GM23338 (cell line): ENCODE measurements at regions not wholly inside any gene's neighbourhood (a gene's known extent, or its start where the extent isn't known, plus 50 kb on each side); places are given as distances from the start of the nearest gene placed in this dataset.
A peak's percentile ranks its signal among the peaks of the same experiment; 100 is the strongest.

Experiments
- ATAC-seq: fragments of 200-7000 bp; cut with Tn5 transposase; 3 replicates; pipeline ENCODE4 v1.9.1; 2020
- DNase-seq: peaks from one replicate; pipeline ENCODE4 v3.0.0-alpha.2; 2015; ENCODE audit warnings: low spot score
- H2AFZ ChIP-seq: fragments of 200-600 bp; sonication (generic); 2 replicates; pipeline ENCODE4 v1.8.0; 2016; ENCODE audit warnings: antibody characterized with exemption, mild to moderate bottlenecking, moderate library complexity
- H3F3A ChIP-seq: fragments of 200-600 bp; sonication (generic); replicated peaks from 2 replicates; pipeline ENCODE4 v1.8.0; 2017; ENCODE audit warnings: antibody characterized with exemption, mixed run types, low read depth
- H3K27ac ChIP-seq: fragments of 200-600 bp; sonication (generic); 2 replicates; pipeline ENCODE4 v1.6.1; 2016; ENCODE audit warnings: low read depth
- H3K27me3 ChIP-seq: fragments of 200-600 bp; sonication (generic); 2 replicates; pipeline ENCODE4 v1.8.0; 2016; ENCODE audit warnings: mild to moderate bottlenecking, mixed run types, moderate library complexity; ENCODE audit not compliant: insufficient read depth
- H3K36me3 ChIP-seq: fragments of 200-600 bp; sonication (generic); 2 replicates; pipeline ENCODE4 v1.8.0; 2016; ENCODE audit warnings: mild to moderate bottlenecking; ENCODE audit not compliant: insufficient read depth
- H3K4me1 ChIP-seq: fragments of 200-600 bp; sonication (generic); 2 replicates; pipeline ENCODE4 v1.8.0; 2016; ENCODE audit warnings: mild to moderate bottlenecking, moderate library complexity; ENCODE audit not compliant: insufficient read depth
- H3K4me2 ChIP-seq: fragments of 200-600 bp; sonication (generic); 2 replicates; pipeline ENCODE4 v1.7.1; 2017; ENCODE audit warnings: mixed run types
- H3K4me3 ChIP-seq: fragments of 200-600 bp; sonication (generic); 2 replicates; pipeline ENCODE4 v1.6.1; 2016; ENCODE audit warnings: mixed run types
- H3K79me2 ChIP-seq: fragments of 200-600 bp; sonication (generic); replicated peaks from 2 replicates; pipeline ENCODE4 v1.8.0; 2017; ENCODE audit warnings: mild to moderate bottlenecking; ENCODE audit not compliant: insufficient read depth
- H3K9me2 ChIP-seq: fragments of 200-600 bp; sonication (generic); 2 replicates; pipeline ENCODE4 v1.8.0; 2017; ENCODE audit not compliant: insufficient read depth
- H4K20me1 ChIP-seq: fragments of 200-600 bp; sonication (generic); replicated peaks from 2 replicates; pipeline ENCODE4 v1.8.0; 2017; ENCODE audit warnings: mild to moderate bottlenecking; ENCODE audit not compliant: insufficient read depth
- H3K27ac Mint-ChIP-seq: 2 replicates; pipeline ENCODE4 v1.8.0; 2020; ENCODE audit warnings: inconsistent platforms, mild to moderate bottlenecking, moderate library complexity, mixed read lengths
- H3K27me3 Mint-ChIP-seq: 3 replicates; pipeline ENCODE4 v1.8.0; 2022; ENCODE audit warnings: low read depth, mild to moderate bottlenecking, moderate library complexity, mixed read lengths, inconsistent platforms; ENCODE audit not compliant: insufficient read depth, poor library complexity
- H3K36me3 Mint-ChIP-seq: 3 replicates; pipeline ENCODE4 v1.8.0; 2021; ENCODE audit warnings: low read depth, mild to moderate bottlenecking, inconsistent platforms, moderate library complexity, mixed read lengths
- H3K4me1 Mint-ChIP-seq: 3 replicates; pipeline ENCODE4 v1.8.0; 2020; ENCODE audit warnings: mild to moderate bottlenecking, inconsistent platforms, mixed read lengths
- H3K4me3 Mint-ChIP-seq: 3 replicates; pipeline ENCODE4 v1.8.0; 2021; ENCODE audit warnings: moderate library complexity, mild to moderate bottlenecking, inconsistent platforms, mixed read lengths
- H3K9me3 Mint-ChIP-seq: 3 replicates; pipeline ENCODE4 v1.8.0; 2020; ENCODE audit warnings: moderate library complexity, mild to moderate bottlenecking, inconsistent platforms, mixed read lengths
- CTCF ChIP-seq, 2 experiments: fragments of 200-600 bp in 1 of 2; sonication (generic) in 1 of 2; conservative IDR thresholded peaks; 2 replicates each; pipeline versions ENCODE4 v1.5.1 to v1.6.1; 2016 to 2017; ENCODE audit warnings: antibody characterized with exemption in 2 of 2, low read depth in 2 of 2, mild to moderate bottlenecking in 2 of 2, moderate library complexity in 1 of 2
- EZH2 ChIP-seq: fragments of 200-600 bp; sonication (generic); IDR thresholded peaks from one replicate; pipeline ENCODE4 v1.8.0; 2017; ENCODE audit warnings: antibody characterized with exemption, mild to moderate bottlenecking, low read depth; ENCODE audit not compliant: unreplicated experiment
- EZH2phosphoT487 ChIP-seq: fragments of 200-600 bp; sonication (generic); IDR thresholded peaks from one replicate; pipeline ENCODE4 v1.8.1; 2018; ENCODE audit warnings: antibody characterized with exemption; ENCODE audit not compliant: unreplicated experiment
- JUNB ChIP-seq: IDR thresholded peaks from one replicate; pipeline ENCODE4 v1.6.1; 2016; ENCODE audit warnings: antibody characterized with exemption; ENCODE audit not compliant: unreplicated experiment
- NANOG ChIP-seq: IDR thresholded peaks from 2 replicates; pipeline ENCODE4 v1.6.1; 2016; ENCODE audit warnings: antibody characterized with exemption, borderline replicate concordance
- POLR2AphosphoS5 ChIP-seq: IDR thresholded peaks from 2 replicates; pipeline ENCODE4 v1.6.1; 2016; ENCODE audit warnings: antibody characterized with exemption, low read depth
- ZNF331 ChIP-seq: fragments of 250-450 bp; sonication (Bioruptor Pico); IDR thresholded peaks from 2 replicates; pipeline ENCODE4 v1.5.0; 2020; ENCODE audit warnings: low read depth, mild to moderate bottlenecking, moderate library complexity
- TF ChIP-seq, protein P1 (sequence below): fragments of 250-450 bp; sonication (Bioruptor Pico); IDR thresholded peaks from 2 replicates; pipeline ENCODE4 v1.5.0; 2020; ENCODE audit warnings: mild to moderate bottlenecking, moderate library complexity
- TF ChIP-seq, protein P2 (sequence below): IDR thresholded peaks from 2 replicates; pipeline ENCODE4 v1.6.1; 2016; ENCODE audit warnings: antibody characterized with exemption

DNA sequence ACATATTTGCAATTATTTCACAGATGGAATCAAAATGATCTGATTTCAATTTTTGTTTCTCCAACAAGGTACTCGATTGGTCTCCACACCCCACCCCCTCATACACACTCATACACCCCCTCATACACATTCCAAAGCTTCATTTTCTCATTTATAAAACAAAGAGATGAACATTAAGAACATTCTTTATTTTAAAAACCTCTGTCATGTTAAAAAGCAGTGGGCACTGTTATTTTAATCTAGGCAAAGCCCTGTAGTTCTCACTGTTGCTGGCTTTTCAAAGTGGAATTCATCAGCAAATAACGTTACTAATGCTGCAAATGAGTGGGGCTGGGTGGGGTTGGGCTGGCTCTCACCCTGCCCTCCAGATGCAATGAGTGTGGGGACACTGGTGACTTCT, 289.6 kb upstream of the ASIC2 start:
- TF ChIP-seq EZH2: no peak
- peak; percentile 54; the same call in 1 of the 2 replicates for TF ChIP-seq NANOG
- TF ChIP-seq, protein P1, sequence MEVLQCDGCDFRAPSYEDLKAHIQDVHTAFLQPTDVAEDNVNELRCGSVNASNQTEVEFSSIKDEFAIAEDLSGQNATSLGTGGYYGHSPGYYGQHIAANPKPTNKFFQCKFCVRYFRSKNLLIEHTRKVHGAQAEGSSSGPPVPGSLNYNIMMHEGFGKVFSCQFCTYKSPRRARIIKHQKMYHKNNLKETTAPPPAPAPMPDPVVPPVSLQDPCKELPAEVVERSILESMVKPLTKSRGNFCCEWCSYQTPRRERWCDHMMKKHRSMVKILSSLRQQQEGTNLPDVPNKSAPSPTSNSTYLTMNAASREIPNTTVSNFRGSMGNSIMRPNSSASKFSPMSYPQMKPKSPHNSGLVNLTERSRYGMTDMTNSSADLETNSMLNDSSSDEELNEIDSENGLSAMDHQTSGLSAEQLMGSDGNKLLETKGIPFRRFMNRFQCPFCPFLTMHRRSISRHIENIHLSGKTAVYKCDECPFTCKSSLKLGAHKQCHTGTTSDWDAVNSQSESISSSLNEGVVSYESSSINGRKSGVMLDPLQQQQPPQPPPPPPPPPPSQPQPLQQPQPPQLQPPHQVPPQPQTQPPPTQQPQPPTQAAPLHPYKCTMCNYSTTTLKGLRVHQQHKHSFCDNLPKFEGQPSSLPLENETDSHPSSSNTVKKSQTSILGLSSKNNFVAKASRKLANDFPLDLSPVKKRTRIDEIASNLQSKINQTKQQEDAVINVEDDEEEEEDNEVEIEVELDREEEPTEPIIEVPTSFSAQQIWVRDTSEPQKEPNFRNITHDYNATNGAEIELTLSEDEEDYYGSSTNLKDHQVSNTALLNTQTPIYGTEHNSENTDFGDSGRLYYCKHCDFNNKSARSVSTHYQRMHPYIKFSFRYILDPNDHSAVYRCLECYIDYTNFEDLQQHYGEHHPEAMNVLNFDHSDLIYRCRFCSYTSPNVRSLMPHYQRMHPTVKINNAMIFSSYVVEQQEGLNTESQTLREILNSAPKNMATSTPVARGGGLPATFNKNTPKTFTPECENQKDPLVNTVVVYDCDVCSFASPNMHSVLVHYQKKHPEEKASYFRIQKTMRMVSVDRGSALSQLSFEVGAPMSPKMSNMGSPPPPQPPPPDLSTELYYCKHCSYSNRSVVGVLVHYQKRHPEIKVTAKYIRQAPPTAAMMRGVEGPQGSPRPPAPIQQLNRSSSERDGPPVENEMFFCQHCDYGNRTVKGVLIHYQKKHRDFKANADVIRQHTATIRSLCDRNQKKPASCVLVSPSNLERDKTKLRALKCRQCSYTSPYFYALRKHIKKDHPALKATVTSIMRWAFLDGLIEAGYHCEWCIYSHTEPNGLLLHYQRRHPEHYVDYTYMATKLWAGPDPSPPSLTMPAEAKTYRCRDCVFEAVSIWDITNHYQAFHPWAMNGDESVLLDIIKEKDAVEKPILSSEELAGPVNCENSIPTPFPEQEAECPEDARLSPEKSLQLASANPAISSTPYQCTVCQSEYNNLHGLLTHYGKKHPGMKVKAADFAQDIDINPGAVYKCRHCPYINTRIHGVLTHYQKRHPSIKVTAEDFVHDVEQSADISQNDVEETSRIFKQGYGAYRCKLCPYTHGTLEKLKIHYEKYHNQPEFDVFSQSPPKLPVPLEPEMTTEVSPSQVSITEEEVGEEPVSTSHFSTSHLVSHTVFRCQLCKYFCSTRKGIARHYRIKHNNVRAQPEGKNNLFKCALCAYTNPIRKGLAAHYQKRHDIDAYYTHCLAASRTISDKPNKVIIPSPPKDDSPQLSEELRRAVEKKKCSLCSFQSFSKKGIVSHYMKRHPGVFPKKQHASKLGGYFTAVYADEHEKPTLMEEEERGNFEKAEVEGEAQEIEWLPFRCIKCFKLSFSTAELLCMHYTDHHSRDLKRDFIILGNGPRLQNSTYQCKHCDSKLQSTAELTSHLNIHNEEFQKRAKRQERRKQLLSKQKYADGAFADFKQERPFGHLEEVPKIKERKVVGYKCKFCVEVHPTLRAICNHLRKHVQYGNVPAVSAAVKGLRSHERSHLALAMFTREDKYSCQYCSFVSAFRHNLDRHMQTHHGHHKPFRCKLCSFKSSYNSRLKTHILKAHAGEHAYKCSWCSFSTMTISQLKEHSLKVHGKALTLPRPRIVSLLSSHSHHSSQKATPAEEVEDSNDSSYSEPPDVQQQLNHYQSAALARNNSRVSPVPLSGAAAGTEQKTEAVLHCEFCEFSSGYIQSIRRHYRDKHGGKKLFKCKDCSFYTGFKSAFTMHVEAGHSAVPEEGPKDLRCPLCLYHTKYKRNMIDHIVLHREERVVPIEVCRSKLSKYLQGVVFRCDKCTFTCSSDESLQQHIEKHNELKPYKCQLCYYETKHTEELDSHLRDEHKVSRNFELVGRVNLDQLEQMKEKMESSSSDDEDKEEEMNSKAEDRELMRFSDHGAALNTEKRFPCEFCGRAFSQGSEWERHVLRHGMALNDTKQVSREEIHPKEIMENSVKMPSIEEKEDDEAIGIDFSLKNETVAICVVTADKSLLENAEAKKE (CRISPR knock-in tag): no peak
- TF ChIP-seq, protein P2, sequence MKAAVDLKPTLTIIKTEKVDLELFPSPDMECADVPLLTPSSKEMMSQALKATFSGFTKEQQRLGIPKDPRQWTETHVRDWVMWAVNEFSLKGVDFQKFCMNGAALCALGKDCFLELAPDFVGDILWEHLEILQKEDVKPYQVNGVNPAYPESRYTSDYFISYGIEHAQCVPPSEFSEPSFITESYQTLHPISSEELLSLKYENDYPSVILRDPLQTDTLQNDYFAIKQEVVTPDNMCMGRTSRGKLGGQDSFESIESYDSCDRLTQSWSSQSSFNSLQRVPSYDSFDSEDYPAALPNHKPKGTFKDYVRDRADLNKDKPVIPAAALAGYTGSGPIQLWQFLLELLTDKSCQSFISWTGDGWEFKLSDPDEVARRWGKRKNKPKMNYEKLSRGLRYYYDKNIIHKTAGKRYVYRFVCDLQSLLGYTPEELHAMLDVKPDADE: no peak
- TF ChIP-seq JUNB: no peak
- no peak for TF ChIP-seq POLR2AphosphoS5
- no peak for TF ChIP-seq EZH2phosphoT487
- no peak for TF ChIP-seq CTCF (conservative IDR thresholded peaks at IDR 0.05; ENCODE audit: low read depth in 2 of 2)
- no peak for TF ChIP-seq ZNF331 (CRISPR knock-in tag)
- Histone ChIP-seq H2AFZ (no peak overlapping the region), H3K4me3 (peak overlapping the region; percentile 32), H3K36me3 (no peaks in the 10 kb centered on the region), H3K4me1 (peaks cover 24% of the 10 kb centered on the region), H3K9me2 (peaks cover 7% of the 10 kb centered on the region; the same call in 1 of the 2 replicates), H3K27me3 (no peaks in the 10 kb centered on the region), H3K79me2 (peaks cover 11% of the 10 kb centered on the region), H3F3A (no peaks in the 10 kb centered on the region), H3K4me2 (peak overlapping the region; percentile 69), H3K27ac (peak overlapping the region; percentile 60), H4K20me1 (no peaks in the 10 kb centered on the region)
- peaks cover 28% of the 10 kb centered on the region for H3K4me1 Mint-ChIP-seq
- ATAC-seq (peak; percentile 81), DNase-seq (peak; percentile 54)
- H3K27ac Mint-ChIP-seq: no peak overlapping the region
- peak overlapping the region; percentile 18 for H3K4me3 Mint-ChIP-seq
- peaks cover 4% of the 10 kb centered on the region for H3K27me3 Mint-ChIP-seq
- peaks cover 20% of the 10 kb centered on the region for H3K9me3 Mint-ChIP-seq
- H3K36me3 Mint-ChIP-seq: peaks cover 2% of the 10 kb centered on the region; the same call in 1 of the 3 replicates
